Activated naive CD4-positive, alpha-beta T cell treated with anti-CD3 and anti-CD28 coated beads for 36 hours (primary cell): ENCODE measurements at regions not wholly inside any gene's neighbourhood (a gene's known extent, or its start where the extent isn't known, plus 50 kb on each side); places are given as distances from the start of the nearest gene placed in this dataset.

Source experiments
- CTCF ChIA-PET: fragments of 350-600 bp; sonication (Branson Sonifier 250); formaldehyde crosslinking; loops from one replicate; lab custom pipeline; 2021; ENCODE audit warnings: antibody characterized with exemption; lab: Charles Lee
- DNase-seq: peaks from one replicate; pipeline ENCODE4 v3.0.0-alpha.2; 2020
- H3K27ac Mint-ChIP-seq: one replicate; pipeline ENCODE4 v1.8.0; 2021; ENCODE audit warnings: mild to moderate bottlenecking, mixed read lengths
- H3K27me3 Mint-ChIP-seq: one replicate; pipeline ENCODE4 v1.8.0; 2021; ENCODE audit warnings: low read depth, mixed read lengths
- H3K36me3 Mint-ChIP-seq: one replicate; pipeline ENCODE4 v1.8.0; 2021; ENCODE audit warnings: low read depth, mixed read lengths
- H3K4me1 Mint-ChIP-seq: one replicate; pipeline ENCODE4 v1.8.0; 2021; ENCODE audit warnings: low read depth, mixed read lengths
- H3K4me3 Mint-ChIP-seq: one replicate; pipeline ENCODE4 v1.8.0; 2021; ENCODE audit warnings: mild to moderate bottlenecking, moderate library complexity, mixed read lengths
- H3K9me3 Mint-ChIP-seq: one replicate; pipeline ENCODE4 v1.8.0; 2021; ENCODE audit warnings: mixed read lengths
- intact Hi-C: fragments of 100-400 bp; cut with micrococcal nuclease; formaldehyde crosslinking; loops from one replicate; pipeline ENCODE4 v1.15.1; 2023

- Mint-ChIP-seq H3K4me1 (no peaks in the 10 kb centered on the region), H3K36me3 (no peaks in the 10 kb centered on the region), H3K27me3 (no peaks in the 10 kb centered on the region), H3K4me3 (no peak overlapping the region), H3K27ac (no peak overlapping the region), H3K9me3 (peaks cover 2% of the 10 kb centered on the region)
- DNase-seq = no peak
- CTCF ChIA-PET = interaction anchor here (0.7 kb wide), 1 partner anchor 17 kb away, joined by 3 read pairs; no protein-coding TSS in a partner anchor
- intact Hi-C loops = no loop called here
Measured at GRCh38 chr3:145144361-145144760, 1016.6 kb downstream of the PLOD2 start.

GRCh38 chr3:145145461-145145860, 1015.5 kb downstream of the PLOD2 start:
- no peak for DNase-seq

GRCh38 chr3:145159640-145160039, 1001.3 kb downstream of the PLOD2 start:
- intact Hi-C loops = no loop called here
- Mint-ChIP-seq H3K4me1 (no peaks in the 10 kb centered on the region), H3K9me3 (no peaks in the 10 kb centered on the region), H3K4me3 (no peak overlapping the region), H3K36me3 (no peaks in the 10 kb centered on the region), H3K27me3 (no peaks in the 10 kb centered on the region), H3K27ac (no peak overlapping the region)
- no peak for DNase-seq
- CTCF ChIA-PET = no interaction called here

More at GRCh38 chr3:145145461-145145860, 1015.5 kb downstream of the PLOD2 start:
- Mint-ChIP-seq H3K9me3 (peaks cover 2% of the 10 kb centered on the region), H3K27me3 (no peaks in the 10 kb centered on the region), H3K36me3 (no peaks in the 10 kb centered on the region), H3K4me3 (no peak overlapping the region), H3K27ac (no peak overlapping the region), H3K4me1 (no peaks in the 10 kb centered on the region)
- intact Hi-C loops = no loop called here
- CTCF ChIA-PET = no interaction called here

- CTCF ChIA-PET = no interaction called here
- Mint-ChIP-seq H3K9me3 (peaks cover 2% of the 10 kb centered on the region), H3K36me3 (no peaks in the 10 kb centered on the region), H3K27ac (no peak overlapping the region), H3K4me3 (no peak overlapping the region), H3K4me1 (no peaks in the 10 kb centered on the region), H3K27me3 (no peaks in the 10 kb centered on the region)
- DNase-seq = no peak
- intact Hi-C loops = no loop called here
Measured at GRCh38 chr3:145170121-145170520, 990.9 kb downstream of the PLOD2 start.

GRCh38 chr3:145175626-145176025, 985.4 kb downstream of the PLOD2 start:
- intact Hi-C loops = no loop called here
- H3K4me1 Mint-ChIP-seq = no peaks in the 10 kb centered on the region

GRCh38 chr3:145176907-145177306, 984.1 kb downstream of the PLOD2 start:
- intact Hi-C loops = no loop called here
- H3K27ac Mint-ChIP-seq = no peak overlapping the region
- H3K4me1 Mint-ChIP-seq = no peaks in the 10 kb centered on the region
- CTCF ChIA-PET = no interaction called here
- H3K4me3 Mint-ChIP-seq = no peak overlapping the region
- H3K9me3 Mint-ChIP-seq = peaks cover 2% of the 10 kb centered on the region
- H3K27me3 Mint-ChIP-seq = no peaks in the 10 kb centered on the region
- DNase-seq = no peak
- H3K36me3 Mint-ChIP-seq = no peaks in the 10 kb centered on the region

More at GRCh38 chr3:145175626-145176025, 985.4 kb downstream of the PLOD2 start:
- H3K4me3 Mint-ChIP-seq = no peak overlapping the region
- H3K27me3 Mint-ChIP-seq = no peaks in the 10 kb centered on the region
- peaks cover 2% of the 10 kb centered on the region for H3K9me3 Mint-ChIP-seq
- H3K36me3 Mint-ChIP-seq = no peaks in the 10 kb centered on the region
- CTCF ChIA-PET = no interaction called here
- no peak for DNase-seq
- no peak overlapping the region for H3K27ac Mint-ChIP-seq

GRCh38 chr3:145177828-145178227, 983.2 kb downstream of the PLOD2 start:
- H3K36me3 Mint-ChIP-seq = no peaks in the 10 kb centered on the region
- no peak for DNase-seq
- H3K27ac Mint-ChIP-seq = no peak overlapping the region
- H3K9me3 Mint-ChIP-seq = no peaks in the 10 kb centered on the region
- H3K4me3 Mint-ChIP-seq = no peak overlapping the region
- CTCF ChIA-PET = no interaction called here
- intact Hi-C loops = no loop called here
- no peaks in the 10 kb centered on the region for H3K27me3 Mint-ChIP-seq
- no peaks in the 10 kb centered on the region for H3K4me1 Mint-ChIP-seq

GRCh38 chr3:145182196-145182911, 978.6 kb downstream of the PLOD2 start:
- H3K4me3 Mint-ChIP-seq = no peak overlapping the region
- intact Hi-C loops = no loop called here
- CTCF ChIA-PET = no interaction called here

GRCh38 chr3:145183261-145183660, 977.7 kb downstream of the PLOD2 start:
- Mint-ChIP-seq H3K36me3 (no peaks in the 10 kb centered on the region), H3K9me3 (no peaks in the 10 kb centered on the region), H3K27ac (no peak overlapping the region), H3K4me3 (no peak overlapping the region), H3K27me3 (no peaks in the 10 kb centered on the region), H3K4me1 (no peaks in the 10 kb centered on the region)
- CTCF ChIA-PET = no interaction called here
- DNase-seq = no peak
- intact Hi-C loops = no loop called here

More at GRCh38 chr3:145182196-145182911, 978.6 kb downstream of the PLOD2 start:
- DNase-seq = no peak
- H3K9me3 Mint-ChIP-seq = no peaks in the 10 kb centered on the region
- H3K27ac Mint-ChIP-seq = no peak overlapping the region
- H3K36me3 Mint-ChIP-seq = no peaks in the 10 kb centered on the region
- no peaks in the 10 kb centered on the region for H3K4me1 Mint-ChIP-seq
- no peaks in the 10 kb centered on the region for H3K27me3 Mint-ChIP-seq

GRCh38 chr3:145188079-145188770, 972.8 kb downstream of the PLOD2 start:
- H3K36me3 Mint-ChIP-seq = no peaks in the 10 kb centered on the region
- peaks cover 2% of the 10 kb centered on the region for H3K9me3 Mint-ChIP-seq
- intact Hi-C loops = no loop called here
- DNase-seq = no peak
- H3K27me3 Mint-ChIP-seq = no peaks in the 10 kb centered on the region
- no peaks in the 10 kb centered on the region for H3K4me1 Mint-ChIP-seq
- CTCF ChIA-PET = no interaction called here
- H3K4me3 Mint-ChIP-seq = no peak overlapping the region
- no peak overlapping the region for H3K27ac Mint-ChIP-seq

GRCh38 chr3:145190138-145190537, 970.8 kb downstream of the PLOD2 start:
- DNase-seq = no peak
- no peaks in the 10 kb centered on the region for H3K4me1 Mint-ChIP-seq

GRCh38 chr3:145190761-145191160, 970.2 kb downstream of the PLOD2 start:
- Mint-ChIP-seq H3K4me1 (no peaks in the 10 kb centered on the region), H3K36me3 (no peaks in the 10 kb centered on the region), H3K4me3 (no peak overlapping the region), H3K9me3 (peaks cover 2% of the 10 kb centered on the region), H3K27ac (no peak overlapping the region), H3K27me3 (no peaks in the 10 kb centered on the region)
- CTCF ChIA-PET = no interaction called here
- no peak for DNase-seq
- intact Hi-C loops = no loop called here

More at GRCh38 chr3:145190138-145190537, 970.8 kb downstream of the PLOD2 start:
- H3K27me3 Mint-ChIP-seq = no peaks in the 10 kb centered on the region
- intact Hi-C loops = no loop called here
- CTCF ChIA-PET = no interaction called here
- no peak overlapping the region for H3K27ac Mint-ChIP-seq
- H3K36me3 Mint-ChIP-seq = no peaks in the 10 kb centered on the region
- no peak overlapping the region for H3K4me3 Mint-ChIP-seq
- peaks cover 2% of the 10 kb centered on the region for H3K9me3 Mint-ChIP-seq

GRCh38 chr3:145191543-145191942, 969.4 kb downstream of the PLOD2 start:
- Mint-ChIP-seq H3K4me3 (no peak overlapping the region), H3K36me3 (no peaks in the 10 kb centered on the region), H3K27me3 (no peaks in the 10 kb centered on the region), H3K27ac (no peak overlapping the region), H3K9me3 (peaks cover 3% of the 10 kb centered on the region), H3K4me1 (no peaks in the 10 kb centered on the region)
- intact Hi-C loops = no loop called here
- CTCF ChIA-PET = no interaction called here
- no peak for DNase-seq
